ENCODE measurements at regions not wholly inside any gene's neighbourhood (a gene's known extent, or its start where the extent isn't known, plus 50 kb on each side); places are given as distances from the start of the nearest gene placed in this dataset.

DNA sequence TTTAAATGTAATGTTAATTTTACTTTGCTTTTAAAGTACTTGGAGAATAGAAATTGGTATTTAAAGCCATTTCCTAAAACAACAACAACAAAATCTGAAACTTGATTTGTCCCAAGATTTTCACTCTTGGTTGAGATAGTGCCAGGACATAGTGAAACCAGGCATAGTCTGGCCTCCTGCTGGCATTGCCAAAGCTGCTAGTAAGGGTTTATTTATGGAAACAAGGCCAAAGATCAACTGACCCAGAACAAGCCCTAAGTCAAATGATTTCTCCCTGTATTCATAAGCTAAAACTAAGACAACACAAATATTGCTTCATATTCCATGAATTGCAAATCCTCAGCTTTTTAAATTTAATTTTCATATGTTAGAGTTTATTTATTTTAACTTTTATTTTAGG, 227.5 kb upstream of the FGF13 start:
- TF ChIP-seq POLR2AphosphoS5 (IDR thresholded peaks at IDR 0.05; ENCODE audit: borderline replicate concordance, low read depth, low read length) (no peak), EZH2 (IDR thresholded peaks at IDR 0.05) (no peak), FOXP2 (optimal IDR thresholded peaks at IDR 0.05; ENCODE audit: control extremely low read depth, extremely low read length, insufficient read depth) (no peak)

Measured in SK-N-MC (cell line).